OCI-LY7 (cell line): ENCODE measurements at regions not wholly inside any gene's neighbourhood (a gene's known extent, or its start where the extent isn't known, plus 50 kb on each side); places are given as distances from the start of the nearest gene placed in this dataset.

Experiments
- BruUV-seq: library from RNA; stranded (reverse); fragments of 400-500 nt; replicated peaks from 2 replicates; lab custom pipeline; 2021; lab: Mats Ljungman, UMichigan
- CTCF ChIA-PET: fragments of 300-600 bp; sonication (Branson Sonifier 250); formaldehyde crosslinking; loops from one replicate; lab custom pipeline; 2022; ENCODE audit warnings: antibody characterized with exemption; ENCODE audit not compliant: unreplicated experiment; lab: Charles Lee
- POLR2A ChIA-PET: fragments of 300-600 bp; sonication (Branson Sonifier 250); formaldehyde crosslinking; loops from one replicate; lab custom pipeline; 2022; ENCODE audit warnings: antibody characterized with exemption; lab: Charles Lee
- DNase-seq: peaks from one replicate; pipeline ENCODE4 v3.0.0-alpha.2; 2015; ENCODE audit warnings: low spot score
- H2AFZ ChIP-seq: fragments of 200-600 bp; sonication (generic), shearing (Covaris generic); 2 replicates; pipeline ENCODE4 v1.6.1; 2014; ENCODE audit warnings: mild to moderate bottlenecking, antibody characterized with exemption, low read length, moderate library complexity
- H3K27ac ChIP-seq: fragments of 200-600 bp; sonication (generic); 2 replicates; pipeline ENCODE4 v1.5.1; 2014; ENCODE audit warnings: mixed run types, low read depth, mild to moderate bottlenecking, moderate library complexity, low read length, inconsistent platforms; ENCODE audit not compliant: poor library complexity, severe bottlenecking
- H3K36me3 ChIP-seq: fragments of 200-600 bp; sonication (generic); 2 replicates; pipeline ENCODE4 v1.6.1; 2014; ENCODE audit warnings: mild to moderate bottlenecking, antibody characterized with exemption, low read length, moderate library complexity, mixed read lengths; ENCODE audit not compliant: insufficient read depth
- H3K4me1 ChIP-seq: fragments of 200-600 bp; sonication (generic); 2 replicates; pipeline ENCODE4 v1.5.1; 2014; ENCODE audit warnings: mild to moderate bottlenecking, low read length; ENCODE audit not compliant: insufficient read depth, poor library complexity, severe bottlenecking
- H3K4me2 ChIP-seq: fragments of 200-600 bp; sonication (generic); 2 replicates; pipeline ENCODE4 v1.6.1; 2014; ENCODE audit warnings: mild to moderate bottlenecking, low read length
- H3K4me3 ChIP-seq: fragments of 200-600 bp; sonication (generic); 2 replicates; pipeline ENCODE4 v1.5.1; 2014; ENCODE audit warnings: mild to moderate bottlenecking, low read depth, low read length; ENCODE audit not compliant: poor library complexity, severe bottlenecking
- H3K79me2 ChIP-seq: fragments of 200-600 bp; sonication (generic); 2 replicates; pipeline ENCODE4 v1.6.1; 2016; ENCODE audit warnings: low read depth, mild to moderate bottlenecking, low read length, moderate library complexity, mixed read lengths; ENCODE audit not compliant: insufficient read depth
- H3K9me2 ChIP-seq: fragments of 200-600 bp; sonication (generic); 2 replicates; pipeline ENCODE4 v1.6.1; 2016; ENCODE audit warnings: mild to moderate bottlenecking, low read length, mixed read lengths; ENCODE audit not compliant: insufficient read depth
- H3K9me3 ChIP-seq: fragments of 200-600 bp; sonication (generic); 2 replicates; pipeline ENCODE4 v1.6.1; 2014; ENCODE audit warnings: mild to moderate bottlenecking, mixed run types, low read length, mixed read lengths
- H4K20me1 ChIP-seq: fragments of 200-600 bp; sonication (generic); 2 replicates; pipeline ENCODE4 v1.6.1; 2014; ENCODE audit warnings: mild to moderate bottlenecking, antibody characterized with exemption, low read length, moderate library complexity, mixed read lengths; ENCODE audit not compliant: insufficient read depth
- EZH2phosphoT487 ChIP-seq: fragments of 200-600 bp; sonication (generic); IDR thresholded peaks from 2 replicates; pipeline ENCODE4 v1.6.1; 2018; ENCODE audit warnings: low read depth, borderline replicate concordance, mild to moderate bottlenecking, mixed run types, antibody characterized with exemption, low read length, moderate library complexity, mixed read lengths
- intact Hi-C: fragments of 100-400 bp; cut with micrococcal nuclease; formaldehyde crosslinking; loops from one replicate; pipeline ENCODE4 v1.10.0; 2022; ENCODE audit not compliant: unreplicated experiment
- TF ChIP-seq, protein P1 (sequence below): fragments of 200-600 bp; sonication (generic); conservative IDR thresholded peaks from 2 replicates; pipeline ENCODE4 v1.5.1; 2014; ENCODE audit warnings: mild to moderate bottlenecking, antibody characterized with exemption, low read length, moderate library complexity, mixed read lengths

- Histone ChIP-seq H3K9me3 (no peaks in the 10 kb centered on the region), H3K9me2 (no peaks in the 10 kb centered on the region), H4K20me1 (no peaks in the 10 kb centered on the region), H3K4me1 (no peaks in the 10 kb centered on the region), H3K36me3 (peaks cover 11% of the 10 kb centered on the region; the same call in 1 of the 2 replicates), H3K4me3 (no peak overlapping the region), H2AFZ (no peak overlapping the region), H3K79me2 (no peaks in the 10 kb centered on the region), H3K4me2 (no peak overlapping the region), H3K27ac (no peak overlapping the region)
- no peak for DNase-seq
- POLR2A ChIA-PET, result no interaction called here
- CTCF ChIA-PET, result no interaction called here
- BruUV-seq, result no TSS peak
- intact Hi-C loops, result no loop called here
- TF ChIP-seq, protein P1, sequence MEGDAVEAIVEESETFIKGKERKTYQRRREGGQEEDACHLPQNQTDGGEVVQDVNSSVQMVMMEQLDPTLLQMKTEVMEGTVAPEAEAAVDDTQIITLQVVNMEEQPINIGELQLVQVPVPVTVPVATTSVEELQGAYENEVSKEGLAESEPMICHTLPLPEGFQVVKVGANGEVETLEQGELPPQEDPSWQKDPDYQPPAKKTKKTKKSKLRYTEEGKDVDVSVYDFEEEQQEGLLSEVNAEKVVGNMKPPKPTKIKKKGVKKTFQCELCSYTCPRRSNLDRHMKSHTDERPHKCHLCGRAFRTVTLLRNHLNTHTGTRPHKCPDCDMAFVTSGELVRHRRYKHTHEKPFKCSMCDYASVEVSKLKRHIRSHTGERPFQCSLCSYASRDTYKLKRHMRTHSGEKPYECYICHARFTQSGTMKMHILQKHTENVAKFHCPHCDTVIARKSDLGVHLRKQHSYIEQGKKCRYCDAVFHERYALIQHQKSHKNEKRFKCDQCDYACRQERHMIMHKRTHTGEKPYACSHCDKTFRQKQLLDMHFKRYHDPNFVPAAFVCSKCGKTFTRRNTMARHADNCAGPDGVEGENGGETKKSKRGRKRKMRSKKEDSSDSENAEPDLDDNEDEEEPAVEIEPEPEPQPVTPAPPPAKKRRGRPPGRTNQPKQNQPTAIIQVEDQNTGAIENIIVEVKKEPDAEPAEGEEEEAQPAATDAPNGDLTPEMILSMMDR, result no peak
- TF ChIP-seq EZH2phosphoT487, result no peak
Measured at GRCh38 chrX:7269589-7269988, 121.6 kb upstream of the PUDP start.

GRCh38 chrX:7266288-7266687, 118.3 kb upstream of the PUDP start:
- ChIA-PET CTCF (no interaction called here), POLR2A (interaction anchor here (0.5 to 0.6 kb wide), 2 partner anchors 37 to 1519 kb away, joined by 3 read pairs; no protein-coding TSS in a partner anchor)
- Histone ChIP-seq H3K79me2 (no peaks in the 10 kb centered on the region), H4K20me1 (no peaks in the 10 kb centered on the region), H3K4me2 (no peak overlapping the region), H3K27ac (no peak overlapping the region), H2AFZ (no peak overlapping the region), H3K4me3 (no peak overlapping the region), H3K4me1 (peaks cover 16% of the 10 kb centered on the region), H3K9me3 (no peaks in the 10 kb centered on the region), H3K9me2 (no peaks in the 10 kb centered on the region), H3K36me3 (peaks cover 40% of the 10 kb centered on the region)
- BruUV-seq, result no TSS peak
- intact Hi-C loops, result no loop called here
- no peak for TF ChIP-seq EZH2phosphoT487
- TF ChIP-seq, protein P1, result no peak
- DNase-seq, result no peak

GRCh38 chrX:7264399-7264798, 116.4 kb upstream of the PUDP start:
- intact Hi-C loops, result no loop called here
- H3K4me3 ChIP-seq, result no peak overlapping the region
- H3K4me2 ChIP-seq, result no peak overlapping the region
- H3K9me3 ChIP-seq, result no peaks in the 10 kb centered on the region
- H3K4me1 ChIP-seq, result peaks cover 28% of the 10 kb centered on the region
- BruUV-seq, result no TSS peak
- ChIA-PET CTCF (no interaction called here), POLR2A (interaction anchor here (0.9 kb wide), 1 partner anchor 117 kb away, joined by 3 read pairs; no protein-coding TSS in a partner anchor)
- H3K27ac ChIP-seq, result no peak overlapping the region
- peaks cover 51% of the 10 kb centered on the region for H3K36me3 ChIP-seq
- H4K20me1 ChIP-seq, result no peaks in the 10 kb centered on the region
- DNase-seq, result no peak
- no peaks in the 10 kb centered on the region for H3K79me2 ChIP-seq
- no peak for TF ChIP-seq EZH2phosphoT487
- TF ChIP-seq, protein P1, result no peak
- H2AFZ ChIP-seq, result no peak overlapping the region
- H3K9me2 ChIP-seq, result no peaks in the 10 kb centered on the region
